ENCODE measurements at regions not wholly inside any gene's neighbourhood (a gene's known extent, or its start where the extent isn't known, plus 50 kb on each side); places are given as distances from the start of the nearest gene placed in this dataset.
A peak's percentile ranks its signal among the peaks of the same experiment; 100 is the strongest.

DNA sequence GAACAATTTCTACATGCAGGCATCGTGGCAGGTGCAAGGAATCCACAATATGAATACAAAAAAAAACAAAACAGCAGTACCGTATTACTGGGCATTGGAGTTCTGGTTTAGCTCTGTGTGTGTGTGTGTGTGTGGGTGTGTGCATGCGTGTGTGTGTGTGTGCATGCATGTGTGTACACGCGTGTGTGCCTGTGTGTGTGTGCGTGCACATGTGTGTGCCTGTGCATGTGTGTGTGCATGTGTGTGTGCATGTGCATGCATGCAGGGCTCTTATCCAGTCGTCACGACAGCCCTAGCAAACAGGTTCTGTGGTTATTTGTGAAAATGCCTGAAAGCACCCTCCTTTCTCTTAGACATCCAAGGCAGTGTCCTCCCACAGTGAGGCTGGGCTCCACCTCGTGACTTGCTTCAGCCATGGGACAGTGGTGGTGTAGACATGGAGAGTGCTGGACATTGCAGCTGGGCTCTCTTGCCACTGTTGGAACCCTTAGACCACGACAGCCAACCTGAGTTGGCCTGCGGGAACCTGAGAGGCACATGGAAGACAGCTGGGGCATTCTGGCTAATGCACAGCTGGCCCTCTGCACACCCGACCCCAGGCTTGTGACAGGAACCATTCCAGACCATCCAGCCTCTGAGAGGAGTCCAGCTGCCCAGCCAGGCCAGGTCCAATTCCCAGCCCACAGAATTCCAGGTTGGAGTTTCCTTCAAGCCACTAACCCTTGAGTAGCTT, 173.4 kb upstream of the SHH start:
- no peak for ATAC-seq

DNA sequence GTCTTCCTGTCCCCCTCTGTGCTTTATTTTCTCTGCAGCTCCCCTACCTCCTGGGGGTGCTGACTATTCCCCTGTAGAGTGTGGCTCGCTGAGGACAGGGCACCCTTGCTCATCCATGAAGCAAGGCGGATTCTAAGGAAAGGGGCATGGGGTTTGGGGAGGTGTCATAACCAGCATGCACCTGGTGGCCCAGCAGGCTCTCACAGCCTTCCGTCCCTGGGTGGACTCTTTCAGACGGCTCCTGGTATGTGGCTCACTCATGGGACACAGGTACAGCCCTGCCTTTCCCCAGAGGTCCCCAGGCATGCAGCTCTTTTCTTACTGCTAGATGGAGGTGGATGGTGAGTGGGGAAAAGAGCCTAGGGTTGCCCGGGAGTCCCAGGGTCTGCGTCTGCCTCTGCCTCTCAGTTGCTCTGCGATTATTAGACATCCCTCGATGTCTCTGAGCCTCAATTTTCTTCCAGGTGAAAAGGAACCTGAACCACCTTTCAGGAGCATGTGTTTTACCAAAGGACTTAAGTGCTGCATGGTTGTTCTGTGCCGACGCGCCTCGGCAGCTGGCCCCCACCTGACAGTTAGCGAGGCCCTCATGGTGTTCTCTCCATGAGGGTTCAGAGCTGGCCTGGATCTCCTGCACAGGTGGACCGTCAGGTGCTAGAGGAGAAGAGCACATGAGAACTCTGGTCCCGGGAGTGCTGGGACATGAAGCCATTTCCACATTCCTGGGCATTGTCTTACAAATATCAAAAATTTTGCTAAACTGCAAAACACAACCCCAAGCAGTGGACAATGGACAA, 172.5 kb upstream of the SHH start:
- no peak for ATAC-seq

- ATAC-seq, result no peak
These were observed 171.8 kb upstream of the SHH start for GRCh38 chr7:155984028-155984580.

- ATAC-seq, result no peak
These were observed 171.0 kb upstream of the SHH start for GRCh38 chr7:155983176-155983815.

- ATAC-seq, result no peak
These were observed 169.4 kb upstream of the SHH start for GRCh38 chr7:155981703-155982102.

DNA sequence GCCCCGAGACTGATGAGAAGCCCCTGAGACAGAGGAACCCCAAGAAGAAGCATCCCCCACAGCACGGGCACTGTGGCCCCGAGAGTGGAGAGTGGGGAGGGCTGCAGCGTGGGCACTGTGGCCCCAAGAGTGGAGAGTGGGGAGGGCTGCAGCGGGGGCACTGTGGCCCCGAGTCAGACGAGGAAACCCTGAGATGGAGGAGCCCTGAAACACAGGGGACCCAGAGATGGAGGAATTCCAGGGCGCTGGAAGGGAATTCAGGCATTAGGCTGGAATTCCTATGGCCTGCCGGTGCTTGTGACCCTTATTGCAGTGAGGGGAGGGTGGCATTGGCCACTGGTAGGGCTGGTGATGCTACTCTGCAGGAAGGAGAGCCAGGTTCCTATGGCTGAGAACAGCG, 168.6 kb upstream of the SHH start:
- no peak for ATAC-seq

- ATAC-seq, result no peak
These were observed 167.7 kb upstream of the SHH start for GRCh38 chr7:155979994-155980393.

DNA sequence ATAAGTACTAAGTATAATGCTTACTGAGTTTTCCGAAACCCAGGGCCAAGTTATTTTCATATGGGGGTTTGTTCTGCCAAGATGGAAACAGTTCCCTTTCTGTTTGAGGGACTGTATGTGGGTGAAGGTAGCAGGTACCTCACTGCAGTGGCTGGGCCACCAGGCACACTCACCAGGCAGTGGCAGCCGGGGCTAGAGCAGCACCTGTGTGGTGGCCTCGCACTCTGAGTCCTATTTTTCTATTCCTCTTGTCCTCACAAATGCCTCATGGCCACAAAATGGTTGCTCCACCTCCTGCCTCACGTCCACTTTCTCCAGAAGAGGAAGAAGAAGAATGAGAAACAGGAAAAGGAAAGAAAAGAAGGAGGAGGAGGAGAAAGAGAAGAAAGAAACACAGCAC, 167.3 kb upstream of the SHH start:
- no peak for ATAC-seq

- ATAC-seq, result no peak
These were observed 163.2 kb upstream of the SHH start for GRCh38 chr7:155975490-155975889.

DNA sequence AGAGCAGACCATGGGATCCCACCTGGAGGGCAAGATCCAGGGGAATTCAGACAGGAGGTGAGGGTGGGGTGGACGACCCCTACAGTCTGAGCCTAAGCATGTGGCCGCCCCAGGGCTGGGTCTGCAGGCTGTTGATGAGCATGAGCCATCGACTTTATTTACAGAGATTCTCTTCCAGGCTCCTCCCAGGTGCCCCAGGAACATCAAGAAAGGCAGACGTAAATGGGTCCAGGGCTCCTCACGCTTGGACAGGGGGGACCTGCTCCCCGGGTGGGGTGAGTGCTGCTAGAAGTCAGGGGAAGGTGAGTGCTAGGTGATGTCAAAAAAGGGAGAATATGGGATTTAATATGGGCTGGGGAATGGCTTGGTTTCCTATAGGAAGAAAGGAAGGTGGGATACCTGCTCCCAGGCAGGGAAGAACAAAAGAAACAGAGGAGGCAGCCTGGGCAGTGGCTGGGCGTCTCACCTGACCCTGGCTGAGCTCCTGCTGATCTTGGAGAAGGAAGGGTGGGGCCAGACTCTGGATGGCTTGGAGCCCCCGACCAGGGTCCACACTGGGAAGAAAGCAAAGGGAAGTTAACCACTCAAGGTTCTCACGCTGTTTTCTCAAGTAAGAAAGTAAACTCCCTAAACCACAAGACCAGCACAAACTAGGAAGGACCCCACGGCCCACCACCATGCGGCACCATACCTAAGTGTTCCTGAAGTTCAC, 162.1 kb upstream of the SHH start:
- ATAC-seq, result no peak

DNA sequence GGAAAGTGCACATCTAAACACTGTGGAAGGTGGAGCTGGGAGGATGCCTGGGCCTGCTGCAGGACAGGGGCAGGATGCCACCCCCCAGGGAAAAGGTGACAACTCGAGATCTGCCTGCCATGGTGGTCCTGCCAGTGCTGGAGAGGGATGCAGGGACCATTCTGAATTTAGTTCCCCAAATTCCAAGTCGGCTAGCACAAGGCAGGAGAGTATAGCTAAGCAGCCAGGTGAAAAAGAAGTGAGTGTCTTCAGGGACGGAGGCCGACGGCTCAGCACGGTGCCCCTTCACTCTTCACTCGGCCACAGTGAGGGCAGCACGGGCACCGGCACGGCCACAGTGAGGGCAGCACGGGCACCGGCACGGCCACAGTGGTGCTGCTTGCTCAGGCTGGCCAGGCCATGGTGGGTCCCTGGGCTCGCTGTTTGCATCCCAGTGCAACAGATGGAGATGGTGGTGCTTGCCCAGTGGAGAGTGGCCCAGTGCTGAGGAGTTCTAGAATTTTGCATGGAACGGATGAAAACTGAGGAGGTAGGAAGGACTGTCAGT, 161.3 kb upstream of the SHH start:
- no peak for ATAC-seq

- ATAC-seq, result no peak
These were observed 160.6 kb upstream of the SHH start for GRCh38 chr7:155972651-155973390.

GRCh38 chr7:155972247-155972646, 160.0 kb upstream of the SHH start:
- peak; percentile 53 for ATAC-seq

DNA sequence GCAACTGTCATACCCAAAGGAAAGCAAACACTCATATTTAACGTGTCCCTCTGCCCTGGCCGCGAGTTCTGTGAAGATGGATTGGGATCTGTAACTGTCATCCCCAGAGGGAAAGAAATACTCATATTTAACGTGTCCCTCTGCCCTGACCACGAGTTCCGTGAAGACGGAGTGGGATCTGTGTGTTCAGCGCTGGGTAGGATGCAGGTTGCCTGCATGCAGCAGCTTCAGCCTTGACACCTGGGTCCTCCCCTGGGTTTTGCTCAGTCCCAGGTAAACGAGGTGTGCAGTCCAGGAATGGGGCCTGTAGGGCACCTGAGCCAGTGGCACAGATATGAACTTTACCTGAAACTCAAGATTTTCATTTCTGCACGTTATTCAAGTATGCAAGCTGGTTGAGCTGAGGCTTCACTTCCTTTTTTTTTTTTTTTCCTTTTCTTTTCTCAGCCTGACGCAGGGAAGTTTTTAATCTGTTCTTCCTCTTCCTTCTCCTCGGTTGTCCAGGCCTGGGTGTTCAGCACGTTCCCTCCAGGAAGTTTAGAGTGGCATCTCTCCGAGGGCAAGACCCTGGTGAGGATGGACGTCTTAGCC, 159.0 kb upstream of the SHH start:
- ATAC-seq, result no peak

GRCh38 chr7:155969192-155969929, 157.1 kb upstream of the SHH start:
- ATAC-seq, result no peak

- peak; percentile 67 for ATAC-seq
These were observed 152.7 kb upstream of the SHH start for GRCh38 chr7:155965010-155965409.

DNA sequence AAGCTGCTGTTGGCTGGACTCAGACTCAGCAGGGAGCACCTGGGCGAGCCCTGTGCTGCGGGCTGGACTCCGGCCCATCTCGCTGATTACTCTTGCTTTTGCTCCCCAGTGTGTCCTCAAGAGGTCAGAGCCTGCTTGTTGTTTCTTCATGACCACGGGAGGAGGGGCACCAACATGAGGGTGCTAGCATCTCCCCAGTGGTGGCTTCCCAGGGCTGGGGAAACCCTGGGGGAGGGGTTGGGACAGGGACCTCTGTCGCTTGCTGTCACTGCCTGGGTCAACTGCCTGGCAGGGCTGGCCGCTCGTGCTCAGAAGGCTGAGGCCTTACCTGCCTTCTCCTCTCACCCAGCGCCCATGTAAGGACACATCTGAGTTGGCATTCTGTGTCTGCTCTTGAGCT, 152.3 kb upstream of the SHH start:
- ATAC-seq, result no peak

- no peak for ATAC-seq
These were observed 151.5 kb upstream of the SHH start for GRCh38 chr7:155963771-155964195.

DNA sequence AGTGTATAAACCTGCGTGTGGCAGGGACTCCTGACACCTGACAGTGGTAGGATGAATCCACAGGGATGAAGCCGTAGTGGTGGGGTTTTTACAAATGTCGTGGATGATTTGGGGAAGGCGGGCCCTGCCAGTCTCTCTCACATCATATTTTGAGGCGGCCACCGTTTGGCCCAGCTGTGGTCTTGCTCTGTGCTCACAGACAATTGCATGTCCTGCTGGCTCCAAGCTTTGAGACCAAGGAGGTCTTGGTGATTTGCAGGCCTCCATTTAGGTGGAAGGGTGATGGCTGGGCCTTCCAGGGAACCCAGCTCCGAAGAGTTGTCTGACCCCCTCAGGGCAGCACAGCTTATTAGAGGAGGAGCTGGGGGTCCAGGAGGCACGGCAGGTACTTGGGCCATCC, 151.1 kb upstream of the SHH start:
- ATAC-seq, result no peak

DNA sequence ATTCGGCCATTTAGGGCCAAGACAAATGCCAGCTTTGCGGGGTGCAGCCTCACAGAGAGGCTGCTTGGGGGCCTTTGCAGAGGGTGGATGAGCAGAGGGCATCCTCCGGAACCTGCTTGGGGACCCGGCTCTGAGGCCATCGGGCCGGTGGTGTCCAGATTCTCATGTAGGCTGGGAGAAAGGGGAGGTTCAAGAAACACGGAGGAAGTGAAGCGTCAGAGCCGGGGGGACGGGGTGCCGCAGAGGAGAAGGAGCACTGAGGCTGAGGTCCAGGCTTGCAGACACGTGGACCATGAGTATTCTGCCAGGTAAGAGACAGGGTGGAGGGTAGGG, 150.7 kb upstream of the SHH start:
- ATAC-seq, result no peak

All from esophagus mucosa (tissue), 1 donor.